H1 (cell line): ENCODE measurements at regions not wholly inside any gene's neighbourhood (a gene's known extent, or its start where the extent isn't known, plus 50 kb on each side); places are given as distances from the start of the nearest gene placed in this dataset.

Source experiments
- CTCF ChIA-PET: fragments of 300-600 bp; sonication (Branson Sonifier 250); formaldehyde crosslinking; loops from one replicate; lab custom pipeline; 2021; ENCODE audit not compliant: partially characterized antibody; lab: Charles Lee
- POLR2A ChIA-PET: fragments of 300-600 bp; sonication (Branson Sonifier 250); formaldehyde crosslinking; loops from one replicate; lab custom pipeline; 2021; ENCODE audit warnings: inconsistent platforms; ENCODE audit not compliant: partially characterized antibody; lab: Charles Lee
- DNase-seq, 2 experiments: peaks; one replicate each; pipeline versions ENCODE4 v3.0.0 to v3.0.0-alpha.2; 2010 to 2022; ENCODE audit warnings: low spot score in 2 of 2, low read depth in 1 of 2, mixed read lengths in 1 of 2
- FAIRE-seq: peaks from 2 replicates; lab custom pipeline; 2011; peaks lifted over from hg19 to GRCh38; lab: Jason Lieb, UNC
- H2AFZ ChIP-seq: 2 replicates; pipeline ENCODE4 v1.8.1; 2012; ENCODE audit warnings: low read length, inconsistent platforms
- H2AK5ac ChIP-seq: 2 replicates; pipeline ENCODE4 v1.6.1; 2013; ENCODE audit warnings: low read depth, low read length
- H2BK120ac ChIP-seq: replicated peaks from 2 replicates; pipeline ENCODE3; 2013; ENCODE audit warnings: low read depth, low read length, inconsistent platforms
- H2BK12ac ChIP-seq: 2 replicates; pipeline ENCODE4 v1.6.1; 2013; ENCODE audit warnings: low read depth, low read length
- H2BK15ac ChIP-seq: 2 replicates; pipeline ENCODE4 v1.6.1; 2013; ENCODE audit warnings: low read length
- H2BK20ac ChIP-seq: 2 replicates; pipeline ENCODE4 v1.6.1; 2013; ENCODE audit warnings: low read length
- H2BK5ac ChIP-seq: 2 replicates; pipeline ENCODE4 v1.6.1; 2013; ENCODE audit warnings: low read depth, low read length
- H3K14ac ChIP-seq: 2 replicates; pipeline ENCODE4 v1.6.1; 2013; ENCODE audit warnings: inconsistent platforms; ENCODE audit not compliant: insufficient read length
- H3K18ac ChIP-seq: 2 replicates; pipeline ENCODE4 v1.6.1; 2013; ENCODE audit warnings: low read length; ENCODE audit errors: extremely low read depth
- H3K23ac ChIP-seq: 2 replicates; pipeline ENCODE4 v1.6.1; 2013; ENCODE audit warnings: inconsistent platforms; ENCODE audit not compliant: insufficient read length
- H3K23me2 ChIP-seq: 2 replicates; pipeline ENCODE4 v1.6.1; 2013; ENCODE audit warnings: low read depth, low read length
- H3K27ac ChIP-seq: 2 replicates; pipeline ENCODE4 v1.6.1; 2011; ENCODE audit warnings: low read depth, low read length, inconsistent platforms
- H3K27me3 ChIP-seq, 4 experiments: replicated peaks in 1 of 4; 1 replicate in 1 of 4; 2 replicates in 3 of 4; pipeline versions ENCODE4 v1.6.1 to v1.8.1; 2011 to 2013; ENCODE audit warnings: low read length in 3 of 4, mild to moderate bottlenecking in 3 of 4, inconsistent platforms in 2 of 4, mixed read lengths in 2 of 4, moderate library complexity in 1 of 4; ENCODE audit not compliant: control insufficient read depth in 3 of 4, insufficient read depth in 3 of 4; ENCODE audit errors: extremely low read depth in 1 of 4
- H3K36me3 ChIP-seq, 4 experiments: 2 replicates each; pipeline versions ENCODE4 v1.6.1 to v1.8.1; 2011 to 2013; ENCODE audit warnings: mild to moderate bottlenecking in 4 of 4, low read length in 3 of 4, moderate library complexity in 2 of 4, control low read depth in 1 of 4, inconsistent platforms in 1 of 4; ENCODE audit not compliant: insufficient read depth in 4 of 4, control insufficient read depth in 2 of 4
- H3K4ac ChIP-seq: replicated peaks from 2 replicates; pipeline ENCODE3; 2013; ENCODE audit warnings: low read length, low read depth, mixed read lengths, inconsistent platforms; ENCODE audit not compliant: insufficient read length
- H3K4me1 ChIP-seq, 4 experiments: replicated peaks in 1 of 4; 1 replicate in 1 of 4; 2 replicates in 3 of 4; pipeline versions ENCODE4 v1.6.1 to v1.8.1; 2011 to 2013; ENCODE audit warnings: low read length in 3 of 4, inconsistent platforms in 2 of 4, mixed read lengths in 1 of 4; ENCODE audit not compliant: insufficient read depth in 4 of 4, control insufficient read depth in 3 of 4
- H3K4me2 ChIP-seq, 2 experiments: 2 replicates each; pipeline versions ENCODE4 v1.6.1 to v1.8.1; 2011 to 2013; ENCODE audit warnings: low read depth in 2 of 2, low read length in 2 of 2, control low read depth in 1 of 2, inconsistent platforms in 1 of 2, mild to moderate bottlenecking in 1 of 2; ENCODE audit not compliant: insufficient read depth in 1 of 2
- H3K4me3 ChIP-seq, 4 experiments: fragments of 200-600, 300-600 bp in 1 of 4; sonication (generic), shearing (Covaris generic), sonication (Bioruptor Twin) in 1 of 4; 2 replicates each; pipeline versions ENCODE4 v1.5.1 to v1.8.1; 2011 to 2016; ENCODE audit warnings: low read length in 4 of 4, low read depth in 3 of 4, control low read depth in 2 of 4, inconsistent platforms in 2 of 4, mild to moderate bottlenecking in 2 of 4, mixed read lengths in 1 of 4, moderate library complexity in 1 of 4; ENCODE audit not compliant: insufficient read depth in 2 of 4; ENCODE audit errors: extremely low read depth in 1 of 4
- H3K56ac ChIP-seq: replicated peaks from 2 replicates; pipeline ENCODE3; 2013; ENCODE audit warnings: low read depth, mild to moderate bottlenecking, mixed read lengths, low read length, inconsistent platforms; ENCODE audit not compliant: insufficient read length
- H3K79me1 ChIP-seq: 2 replicates; pipeline ENCODE4 v1.6.1; 2013; ENCODE audit warnings: low read depth, low read length, control low read depth
- H3K79me2 ChIP-seq, 2 experiments: 2 replicates each; pipeline versions ENCODE4 v1.6.1 to v1.8.1; 2012 to 2013; ENCODE audit warnings: low read length in 2 of 2, mild to moderate bottlenecking in 2 of 2, inconsistent platforms in 1 of 2; ENCODE audit not compliant: insufficient read depth in 2 of 2, control insufficient read depth in 1 of 2
- H3K9ac ChIP-seq, 4 experiments: replicated peaks in 1 of 4; 1 replicate in 1 of 4; 2 replicates in 3 of 4; pipeline versions ENCODE4 v1.6.1 to v1.8.1; 2011 to 2013; ENCODE audit warnings: low read depth in 3 of 4, low read length in 3 of 4, control low read depth in 2 of 4, mild to moderate bottlenecking in 2 of 4, moderate library complexity in 2 of 4, inconsistent platforms in 1 of 4; ENCODE audit errors: extremely low read depth in 1 of 4
- H3K9me3 ChIP-seq, 2 experiments: 2 replicates each; pipeline versions ENCODE4 v1.6.1 to v1.8.1; 2012 to 2013; ENCODE audit warnings: mild to moderate bottlenecking in 2 of 2, moderate library complexity in 2 of 2, control low read depth in 1 of 2, inconsistent platforms in 1 of 2, low read depth in 1 of 2, low read length in 1 of 2, mixed read lengths in 1 of 2; ENCODE audit not compliant: insufficient read depth in 2 of 2
- H4K20me1 ChIP-seq, 2 experiments: replicated peaks in 1 of 2; 2 replicates each; pipeline versions ENCODE3 to v1.8.1; 2011 to 2013; ENCODE audit warnings: inconsistent platforms in 2 of 2, low read length in 2 of 2, mild to moderate bottlenecking in 1 of 2; ENCODE audit not compliant: insufficient read depth in 2 of 2, control insufficient read depth in 1 of 2
- H4K5ac ChIP-seq: 2 replicates; pipeline ENCODE4 v1.6.1; 2013; ENCODE audit warnings: low read length, low read depth, mixed read lengths, inconsistent platforms; ENCODE audit not compliant: insufficient read length
- H4K8ac ChIP-seq: 2 replicates; pipeline ENCODE4 v1.8.0; 2013; ENCODE audit warnings: mild to moderate bottlenecking, moderate library complexity, low read length, inconsistent platforms; ENCODE audit not compliant: insufficient read depth; ENCODE audit errors: extremely low read depth
- H4K91ac ChIP-seq: replicated peaks from 2 replicates; pipeline ENCODE3; 2013; ENCODE audit warnings: low read length, mixed read lengths, inconsistent platforms; ENCODE audit not compliant: insufficient read length
- BCL11A ChIP-seq, 2 experiments: IDR thresholded peaks; one replicate each; pipeline ENCODE4 v1.6.1; 2011; ENCODE audit warnings: low read depth in 2 of 2, low read length in 2 of 2, mild to moderate bottlenecking in 2 of 2
- CBX8 ChIP-seq: fragments of 300-800, 300-1000 bp; sonication (generic); IDR thresholded peaks from 2 replicates; pipeline ENCODE4 v1.7.1; 2016; ENCODE audit warnings: low read depth, low read length, borderline replicate concordance
- CHD2 ChIP-seq: IDR thresholded peaks from 2 replicates; pipeline ENCODE4 v1.6.1; 2012; ENCODE audit warnings: low read length, improper control_type of control experiment
- EZH2 ChIP-seq: fragments of 200-600 bp; sonication (generic); IDR thresholded peaks from 2 replicates; pipeline ENCODE4 v1.7.1; 2012; ENCODE audit warnings: low read depth, mild to moderate bottlenecking, moderate library complexity, low read length, inconsistent platforms; ENCODE audit not compliant: severe bottlenecking
- FOSL1 ChIP-seq: IDR thresholded peaks from 2 replicates; pipeline ENCODE4 v1.6.1; 2011; ENCODE audit warnings: mild to moderate bottlenecking, low read depth, low read length, moderate library complexity; ENCODE audit not compliant: insufficient read depth
- GTF2F1 ChIP-seq: IDR thresholded peaks from 2 replicates; pipeline ENCODE4 v1.6.1; 2012; ENCODE audit warnings: low read depth, low read length, improper control_type of control experiment, borderline replicate concordance
- KDM4A ChIP-seq: IDR thresholded peaks from one replicate; pipeline ENCODE4 v1.7.1; 2012; ENCODE audit warnings: low read depth, mild to moderate bottlenecking, moderate library complexity, low read length, inconsistent platforms; ENCODE audit not compliant: severe bottlenecking
- MAFK ChIP-seq: IDR thresholded peaks from 2 replicates; pipeline ENCODE4 v1.6.1; 2012; ENCODE audit warnings: low read depth, mild to moderate bottlenecking, improper control_type of control experiment, low read length
- SIX5 ChIP-seq: IDR thresholded peaks from 2 replicates; pipeline ENCODE4 v1.6.1; 2011; ENCODE audit warnings: mild to moderate bottlenecking, low read depth, low read length
- SP1 ChIP-seq: IDR thresholded peaks from 2 replicates; pipeline ENCODE4 v1.6.1; 2011; ENCODE audit warnings: low read depth, low read length
- SP4 ChIP-seq: IDR thresholded peaks from 2 replicates; pipeline ENCODE4 v1.6.1; 2012; ENCODE audit warnings: low read length, inconsistent platforms
- TEAD4 ChIP-seq: IDR thresholded peaks from 2 replicates; pipeline ENCODE4 v1.6.1; 2012; ENCODE audit warnings: low read depth, low read length, inconsistent platforms, mixed read lengths
- WGBS, 2 experiments: shearing (Covaris generic) in 1 of 2; methylation state at CpG; one replicate each; pipeline versions ENCODE4 v1.1.6 to v1.1.7; 2013 to 2015; ENCODE audit warnings: low lambda C conversion rate in 2 of 2, mixed read lengths in 2 of 2, inconsistent platforms in 1 of 2, low coverage in 1 of 2, missing lambda C conversion rate in 1 of 2; ENCODE audit not compliant: insufficient replicate concordance in 2 of 2, insufficient coverage in 1 of 2, insufficient read length in 1 of 2; ENCODE audit errors: extremely low coverage in 1 of 2, missing lambda C conversion rate in 1 of 2; 5-methylcytosine and 5-hydroxymethylcytosine counted together
- TF ChIP-seq, protein P1 (sequence below): IDR thresholded peaks from 2 replicates; pipeline ENCODE4 v1.6.1; 2012; ENCODE audit warnings: low read length, inconsistent platforms
- TF ChIP-seq, protein P2 (sequence below): IDR thresholded peaks from 2 replicates; pipeline ENCODE4 v1.6.1; 2012; ENCODE audit warnings: inconsistent platforms

DNA sequence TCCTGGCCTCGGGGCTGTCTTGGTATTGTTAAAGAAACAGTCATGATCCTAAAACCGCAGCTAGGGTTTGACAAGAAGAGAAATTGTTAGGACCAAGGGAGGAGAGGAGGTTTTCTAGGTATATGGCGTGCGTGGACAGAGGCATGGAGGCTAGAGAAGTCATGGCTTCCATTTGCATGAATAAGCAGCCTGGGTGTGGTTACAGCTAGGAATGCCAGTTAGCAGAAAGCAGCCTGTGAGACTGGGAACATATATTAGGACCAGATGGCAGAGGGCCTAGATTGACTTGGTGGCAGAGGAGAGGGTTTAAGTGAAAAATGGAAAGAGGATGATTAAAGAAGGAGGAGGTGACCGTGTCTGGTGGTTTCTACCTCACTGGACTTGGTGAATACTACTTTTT lies 573.6 kb upstream of the ARRDC4 start:
- Histone ChIP-seq H2BK20ac (no peak overlapping the region), H3K18ac (no peak overlapping the region), H2BK15ac (no peak overlapping the region), H3K4me2 (no peak overlapping the region), H2BK12ac (no peak overlapping the region), H3K4me3 (no peak overlapping the region), H3K27ac (no peak overlapping the region), H3K79me1 (no peaks in the 10 kb centered on the region), H3K36me3 (no peaks in the 10 kb centered on the region), H3K56ac (no peak overlapping the region), H3K14ac (no peak overlapping the region), H4K5ac (no peak overlapping the region), H3K27me3 (peaks cover 0 to 1% (median 0%) of the 10 kb centered on the region in 4 experiments; a peak in 1 of 7 replicates), H4K20me1 (no peaks in the 10 kb centered on the region), H2BK120ac (no peak overlapping the region), H3K9me3 (no peaks in the 10 kb centered on the region), H4K91ac (no peak overlapping the region), H3K23ac (no peak overlapping the region), H2AK5ac (no peak overlapping the region), H3K4me1 (no peaks in the 10 kb centered on the region), H2BK5ac (no peak overlapping the region), H3K9ac (no peak overlapping the region), H3K4ac (no peak overlapping the region), H2AFZ (no peak overlapping the region), H3K79me2 (no peaks in the 10 kb centered on the region), H4K8ac (no peak overlapping the region), H3K23me2 (0 out of 2 replicates have a peak, but pooled peaks cover 2% of the 10 kb centered on the region)
- DNase-seq (no peak), FAIRE-seq (no peak)
- ChIA-PET POLR2A (no interaction called here), CTCF (no interaction called here)
- WGBS, 2 experiments: 91% methylated on average over 5 of the region's 5 CpGs; no CpG with 5 or more reads in 1 of the 2 experiments
- TF ChIP-seq, protein P1, sequence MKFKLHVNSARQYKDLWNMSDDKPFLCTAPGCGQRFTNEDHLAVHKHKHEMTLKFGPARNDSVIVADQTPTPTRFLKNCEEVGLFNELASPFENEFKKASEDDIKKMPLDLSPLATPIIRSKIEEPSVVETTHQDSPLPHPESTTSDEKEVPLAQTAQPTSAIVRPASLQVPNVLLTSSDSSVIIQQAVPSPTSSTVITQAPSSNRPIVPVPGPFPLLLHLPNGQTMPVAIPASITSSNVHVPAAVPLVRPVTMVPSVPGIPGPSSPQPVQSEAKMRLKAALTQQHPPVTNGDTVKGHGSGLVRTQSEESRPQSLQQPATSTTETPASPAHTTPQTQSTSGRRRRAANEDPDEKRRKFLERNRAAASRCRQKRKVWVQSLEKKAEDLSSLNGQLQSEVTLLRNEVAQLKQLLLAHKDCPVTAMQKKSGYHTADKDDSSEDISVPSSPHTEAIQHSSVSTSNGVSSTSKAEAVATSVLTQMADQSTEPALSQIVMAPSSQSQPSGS: no peak
- TF ChIP-seq SIX5 (no peak), CBX8 (no peak), SP1 (no peak), EZH2 (no peak), SP4 (no peak), KDM4A (no peak), MAFK (no peak), GTF2F1 (no peak), TEAD4 (no peak), FOSL1 (no peak), BCL11A (IDR thresholded peaks at IDR 0.05; ENCODE audit: low read depth in 2 of 2, low read length in 2 of 2) (no peak), CHD2 (no peak)
- TF ChIP-seq, protein P2, sequence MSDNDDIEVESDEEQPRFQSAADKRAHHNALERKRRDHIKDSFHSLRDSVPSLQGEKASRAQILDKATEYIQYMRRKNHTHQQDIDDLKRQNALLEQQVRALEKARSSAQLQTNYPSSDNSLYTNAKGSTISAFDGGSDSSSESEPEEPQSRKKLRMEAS: no peak
